BLaER1 treated with 17β-estradiol and CSF1 and Interleukin-3, amounts not matched to agents 10 nM and 100 nM (cell line): ENCODE measurements at regions not wholly inside any gene's neighbourhood (a gene's known extent, or its start where the extent isn't known, plus 50 kb on each side); places are given as distances from the start of the nearest gene placed in this dataset.
"Not testable (repeated sequence)": the region's sequence is repeated elsewhere in the genome, so short reads cannot be mapped to it uniquely, and the experiment has no call there.

ENCODE experiments used
- H3K27ac ChIP-seq, 11 experiments: shearing (Covaris generic); formaldehyde crosslinking; 2 replicates each; pipeline ENCODE4 v1.8.1; 2022
- H3K27me3 ChIP-seq, 11 experiments: shearing (Covaris generic); formaldehyde crosslinking; 2 replicates each; pipeline ENCODE4 v1.8.1; 2022
- H3K36me3 ChIP-seq, 11 experiments: shearing (Covaris generic); formaldehyde crosslinking; 2 replicates each; pipeline ENCODE4 v1.8.1; 2022
- H3K4me1 ChIP-seq, 10 experiments: shearing (Covaris generic); formaldehyde crosslinking; 2 replicates each; pipeline ENCODE4 v1.8.1; 2022
- H3K4me2 ChIP-seq, 11 experiments: shearing (Covaris generic); formaldehyde crosslinking; 2 replicates each; pipeline ENCODE4 v1.8.1; 2022
- H3K4me3 ChIP-seq, 10 experiments: shearing (Covaris generic); formaldehyde crosslinking; 2 replicates each; pipeline ENCODE4 v1.8.1; 2022
- H3K9ac ChIP-seq, 11 experiments: shearing (Covaris generic); formaldehyde crosslinking; 2 replicates each; pipeline ENCODE4 v1.8.1; 2022
- H3K9me3 ChIP-seq, 11 experiments: shearing (Covaris generic); formaldehyde crosslinking; replicated peaks in 1 of 11; 2 replicates each; pipeline ENCODE4 v1.8.1; 2022
- H4K20me1 ChIP-seq, 11 experiments: shearing (Covaris generic); formaldehyde crosslinking; 2 replicates each; pipeline ENCODE4 v1.8.1; 2022
- Cebpa-rat ChIP-seq, 11 experiments: shearing (Covaris generic); IDR thresholded peaks; 2 replicates each; pipeline ENCODE4 v1.8.1; 2022

GRCh38 chr17:70709596-70709995 lies 540.3 kb downstream of the KCNJ2 start:
- TF ChIP-seq Cebpa-rat (IDR thresholded peaks at IDR 0.05) = no peak
- Histone ChIP-seq H3K36me3 (no peaks in the 10 kb centered on the region), H3K9me3 (peaks cover 0 to 6% (median under 1%) of the 10 kb centered on the region in 11 experiments; a peak in 1 of 22 replicates), H3K27me3 (no peaks in the 10 kb centered on the region), H3K4me3 (no peak overlapping the region), H3K27ac (no peak overlapping the region), H3K9ac (no peak overlapping the region), H4K20me1 (no peaks in the 10 kb centered on the region), H3K4me1 (no peaks in the 10 kb centered on the region), H3K4me2 (no peak overlapping the region)

- no peaks in the 10 kb centered on the region for H4K20me1 ChIP-seq
- H3K9ac ChIP-seq = no peak overlapping the region
- TF ChIP-seq Cebpa-rat (IDR thresholded peaks at IDR 0.05) = no peak
- H3K27ac ChIP-seq = no peak overlapping the region
- H3K4me1 ChIP-seq = no peaks in the 10 kb centered on the region
- H3K9me3 ChIP-seq = no peaks in the 10 kb centered on the region
- no peak overlapping the region for H3K4me2 ChIP-seq
- H3K36me3 ChIP-seq = no peaks in the 10 kb centered on the region
- no peaks in the 10 kb centered on the region for H3K27me3 ChIP-seq
- no peak overlapping the region for H3K4me3 ChIP-seq
Observed at GRCh38 chr17:70713694-70714093, 544.4 kb downstream of the KCNJ2 start.

- Histone ChIP-seq H3K9ac (no peak overlapping the region), H4K20me1 (no peaks in the 10 kb centered on the region), H3K4me2 (no peak overlapping the region), H3K4me1 (no peaks in the 10 kb centered on the region), H3K9me3 (no peaks in the 10 kb centered on the region), H3K36me3 (no peaks in the 10 kb centered on the region), H3K27me3 (no peaks in the 10 kb centered on the region), H3K4me3 (no peak overlapping the region), H3K27ac (no peak overlapping the region)
- TF ChIP-seq Cebpa-rat (IDR thresholded peaks at IDR 0.05) = no peak
Observed at GRCh38 chr17:70716551-70716950, 547.2 kb downstream of the KCNJ2 start.

GRCh38 chr17:70717042-70717441 lies 547.7 kb downstream of the KCNJ2 start:
- no peaks in the 10 kb centered on the region for H3K27me3 ChIP-seq
- H3K9ac ChIP-seq = no peak overlapping the region
- no peak overlapping the region for H3K4me2 ChIP-seq
- no peak overlapping the region for H3K4me3 ChIP-seq
- H3K36me3 ChIP-seq = no peaks in the 10 kb centered on the region
- H3K27ac ChIP-seq = no peak overlapping the region
- no peak for TF ChIP-seq Cebpa-rat (IDR thresholded peaks at IDR 0.05)
- H3K4me1 ChIP-seq = no peaks in the 10 kb centered on the region
- H3K9me3 ChIP-seq = no peaks in the 10 kb centered on the region
- no peaks in the 10 kb centered on the region for H4K20me1 ChIP-seq

- Histone ChIP-seq H3K27ac (no peak overlapping the region), H3K9me3 (no peaks in the 10 kb centered on the region), H3K27me3 (no peaks in the 10 kb centered on the region), H3K9ac (no peak overlapping the region), H3K4me2 (no peak overlapping the region), H3K4me1 (no peaks in the 10 kb centered on the region), H3K36me3 (no peaks in the 10 kb centered on the region), H3K4me3 (no peak overlapping the region), H4K20me1 (no peaks in the 10 kb centered on the region)
- no peak for TF ChIP-seq Cebpa-rat (IDR thresholded peaks at IDR 0.05)
Observed at GRCh38 chr17:70736375-70736957, 567.1 kb downstream of the KCNJ2 start.

- Histone ChIP-seq H3K27me3 (no peaks in the 10 kb centered on the region), H3K9me3 (no peaks in the 10 kb centered on the region), H3K27ac (no peak overlapping the region), H3K9ac (no peak overlapping the region), H3K36me3 (no peaks in the 10 kb centered on the region), H3K4me2 (no peak overlapping the region), H3K4me3 (no peak overlapping the region), H3K4me1 (no peaks in the 10 kb centered on the region), H4K20me1 (no peaks in the 10 kb centered on the region)
- TF ChIP-seq Cebpa-rat (IDR thresholded peaks at IDR 0.05) = no peak
Observed at GRCh38 chr17:70739065-70739464, 569.7 kb downstream of the KCNJ2 start.

- not testable (repeated sequence) for H3K4me3 ChIP-seq, H3K27ac ChIP-seq, H4K20me1 ChIP-seq, H3K36me3 ChIP-seq, H3K9ac ChIP-seq, H3K4me2 ChIP-seq, H3K4me1 ChIP-seq, H3K9me3 ChIP-seq, H3K27me3 ChIP-seq
Observed at GRCh38 chr17:70746574-70746973, 577.2 kb downstream of the KCNJ2 start.

GRCh38 chr17:70750983-70751382 lies 581.7 kb downstream of the KCNJ2 start:
- H3K27me3 ChIP-seq = no peaks in the 10 kb centered on the region
- H3K27ac ChIP-seq = no peak overlapping the region
- TF ChIP-seq Cebpa-rat (IDR thresholded peaks at IDR 0.05) = no peak
- H3K9me3 ChIP-seq = no peaks in the 10 kb centered on the region
- no peak overlapping the region for H3K9ac ChIP-seq
- H3K36me3 ChIP-seq = no peaks in the 10 kb centered on the region
- H4K20me1 ChIP-seq = no peaks in the 10 kb centered on the region
- no peaks in the 10 kb centered on the region for H3K4me1 ChIP-seq
- H3K4me3 ChIP-seq = no peak overlapping the region
- no peak overlapping the region for H3K4me2 ChIP-seq

- not testable (repeated sequence) for H3K27ac ChIP-seq, H3K4me1 ChIP-seq, H3K4me2 ChIP-seq, H3K27me3 ChIP-seq, H3K36me3 ChIP-seq, H3K9ac ChIP-seq, H3K4me3 ChIP-seq, H4K20me1 ChIP-seq, H3K9me3 ChIP-seq
Observed at GRCh38 chr17:70752461-70752860, 583.1 kb downstream of the KCNJ2 start.

- H3K9ac ChIP-seq = no peak overlapping the region
- H3K27ac ChIP-seq = no peak overlapping the region
- no peaks in the 10 kb centered on the region for H3K9me3 ChIP-seq
- no peaks in the 10 kb centered on the region for H3K36me3 ChIP-seq
- TF ChIP-seq Cebpa-rat (IDR thresholded peaks at IDR 0.05) = no peak
- H4K20me1 ChIP-seq = no peaks in the 10 kb centered on the region
- H3K27me3 ChIP-seq = no peaks in the 10 kb centered on the region
- no peaks in the 10 kb centered on the region for H3K4me1 ChIP-seq
- no peak overlapping the region for H3K4me3 ChIP-seq
- no peak overlapping the region for H3K4me2 ChIP-seq
Observed at GRCh38 chr17:70752966-70753467, 583.7 kb downstream of the KCNJ2 start.
